NB4 (cell line): ENCODE measurements at regions not wholly inside any gene's neighbourhood (a gene's known extent, or its start where the extent isn't known, plus 50 kb on each side); places are given as distances from the start of the nearest gene placed in this dataset.

ENCODE experiments used
- CTCF ChIP-seq: IDR thresholded peaks from one replicate; pipeline ENCODE4 v1.5.1; 2012; ENCODE audit warnings: low read depth, low read length
- MAX ChIP-seq: IDR thresholded peaks from 2 replicates; pipeline ENCODE4 v1.6.1; 2011; ENCODE audit warnings: low read depth, low read length
- MYC ChIP-seq: IDR thresholded peaks from 2 replicates; pipeline ENCODE4 v1.6.1; 2011; ENCODE audit warnings: low read depth, low read length
- POLR2A ChIP-seq: IDR thresholded peaks from 2 replicates; pipeline ENCODE4 v1.6.1; 2011; ENCODE audit warnings: mild to moderate bottlenecking; ENCODE audit not compliant: insufficient read length; ENCODE audit errors: extremely low read depth

- no peak for TF ChIP-seq POLR2A
- no peak for TF ChIP-seq CTCF
- no peak for TF ChIP-seq MAX
- TF ChIP-seq MYC = no peak
Measured at GRCh38 chr14:53516261-53516774, 363.2 kb upstream of the DDHD1 start.
